K562 (cell line): ENCODE measurements at regions not wholly inside any gene's neighbourhood (a gene's known extent, or its start where the extent isn't known, plus 50 kb on each side); places are given as distances from the start of the nearest gene placed in this dataset.

Experiments
- ATAC-seq: fragments of 200-7000 bp; cut with Tn5 transposase; 3 replicates; pipeline ENCODE4 v1.9.1; 2020; ENCODE audit warnings: moderate library complexity
- BruUV-seq: library from RNA; stranded (reverse); fragments of 400-500 nt; replicated peaks from 2 replicates; lab custom pipeline; 2021; lab: Mats Ljungman, UMichigan
- CTCF ChIA-PET: fragments of 300-600 bp; formaldehyde crosslinking; extraction: SDS; loops from one replicate; lab custom pipeline; 2021; ENCODE audit warnings: low intra/inter-chr PET ratio; lab: Yijun Ruan, JAX
- POLR2A ChIA-PET: fragments of 300-600, 350-650 bp; sonication (Branson Sonifier 250); formaldehyde crosslinking; extraction: SDS; loops from one replicate; lab custom pipeline; 2021; ENCODE audit warnings: antibody characterized with exemption, inconsistent platforms; lab: Yijun Ruan, JAX
- DNase-seq, 4 experiments: peaks; one replicate each; pipeline versions ENCODE4 v3.0.0 to v3.0.0-alpha.2; 2011 to 2018; ENCODE audit warnings: low spot score in 3 of 4, mixed read lengths in 3 of 4; ENCODE audit errors: extremely low read depth in 1 of 4
- FAIRE-seq: peaks from 2 replicates; lab custom pipeline; 2011; peaks lifted over from hg19 to GRCh38; lab: Jason Lieb, UNC
- H2AFZ ChIP-seq: 2 replicates; pipeline ENCODE4 v1.6.0; 2011; ENCODE audit warnings: low read depth, low read length, control low read depth, inconsistent platforms
- H3K27ac ChIP-seq: fragments of 200-600 bp; 3 replicates; pipeline ENCODE4 v1.8.0; 2011; ENCODE audit warnings: low read depth, mild to moderate bottlenecking, control low read depth, inconsistent platforms, low read length, moderate library complexity, mixed read lengths; ENCODE audit errors: extremely low read depth
- H3K27me3 ChIP-seq, 2 experiments: fragments of 300-600 bp in 1 of 2; 2 replicates in 1 of 2; 3 replicates in 1 of 2; pipeline versions ENCODE4 v1.6.0 to v1.8.0; 2011; ENCODE audit warnings: inconsistent platforms in 2 of 2, low read length in 2 of 2, mild to moderate bottlenecking in 1 of 2, mixed read lengths in 1 of 2, moderate library complexity in 1 of 2; ENCODE audit not compliant: control insufficient read depth in 2 of 2, insufficient read depth in 2 of 2
- H3K36me3 ChIP-seq: fragments of 300-600 bp; 3 replicates; pipeline ENCODE4 v1.8.0; 2011; ENCODE audit warnings: mild to moderate bottlenecking, low read length, inconsistent platforms; ENCODE audit not compliant: control insufficient read depth, insufficient read depth
- H3K4me1 ChIP-seq, 2 experiments: fragments of 200-600 bp in 1 of 2; replicated peaks in 1 of 2; 2 replicates in 1 of 2; 3 replicates in 1 of 2; pipeline versions ENCODE4 v1.5.1 to v1.8.0; 2011; ENCODE audit warnings: inconsistent platforms in 2 of 2, low read length in 2 of 2, mild to moderate bottlenecking in 1 of 2, mixed read lengths in 1 of 2, moderate library complexity in 1 of 2; ENCODE audit not compliant: control insufficient read depth in 2 of 2, insufficient read depth in 2 of 2
- H3K4me2 ChIP-seq: 2 replicates; pipeline ENCODE4 v1.6.1; 2011; ENCODE audit warnings: low read length, control low read depth, inconsistent platforms, mixed read lengths; ENCODE audit not compliant: insufficient read depth
- H3K4me3 ChIP-seq: fragments of 200-600 bp; sonication (generic), shearing (Covaris generic); 2 replicates; pipeline ENCODE4 v1.5.1; 2016; ENCODE audit warnings: control low read depth, inconsistent platforms
- H3K79me2 ChIP-seq: fragments of 200-600 bp; 3 replicates; pipeline ENCODE4 v1.8.0; 2011; ENCODE audit warnings: low read length, inconsistent platforms; ENCODE audit not compliant: control insufficient read depth, insufficient read depth
- H3K9ac ChIP-seq, 2 experiments: 2 replicates each; pipeline versions ENCODE4 v1.6.0 to v1.6.1; 2011; ENCODE audit warnings: low read depth in 2 of 2, low read length in 2 of 2, control low read depth in 1 of 2, inconsistent platforms in 1 of 2, mild to moderate bottlenecking in 1 of 2, mixed read lengths in 1 of 2; ENCODE audit not compliant: insufficient read depth in 1 of 2
- H3K9me1 ChIP-seq: one replicate; pipeline ENCODE4 v1.6.0; 2011; ENCODE audit warnings: inconsistent platforms, mild to moderate bottlenecking, low read length, moderate library complexity; ENCODE audit not compliant: control insufficient read depth, insufficient read depth
- H3K9me3 ChIP-seq: replicated peaks from 2 replicates; pipeline ENCODE4 v1.5.1; 2011; ENCODE audit warnings: low read depth, low read length, inconsistent platforms; ENCODE audit not compliant: control insufficient read depth, insufficient read depth
- H4K20me1 ChIP-seq: replicated peaks from 2 replicates; pipeline ENCODE4 v1.6.1; 2011; ENCODE audit warnings: low read length, inconsistent platforms, mixed read lengths; ENCODE audit not compliant: control insufficient read depth, insufficient read depth
- ATF6 ChIP-seq: sonication (generic); formaldehyde crosslinking; IDR thresholded peaks from 2 replicates; pipeline ENCODE4 v1.4.0; 2020; ENCODE audit warnings: mild to moderate bottlenecking, missing genetic modification reagents
- FOXJ3 ChIP-seq: sonication (generic); formaldehyde crosslinking; IDR thresholded peaks from 2 replicates; pipeline ENCODE4 v1.4.0; 2020; ENCODE audit warnings: mild to moderate bottlenecking, missing genetic modification reagents
- NFATC3 ChIP-seq: fragments of 450-650 bp; IDR thresholded peaks from 2 replicates; pipeline ENCODE4 v1.6.1; 2017; ENCODE audit warnings: mild to moderate bottlenecking
- PHF20 ChIP-seq: fragments of 450-650 bp; IDR thresholded peaks from 2 replicates; pipeline ENCODE4 v1.6.1; 2018; ENCODE audit not compliant: partially characterized antibody
- TARDBP ChIP-seq: fragments of 450-650 bp; IDR thresholded peaks from 2 replicates; pipeline ENCODE4 v1.6.1; 2016
- TOE1 ChIP-seq, 2 experiments: fragments of 450-650 bp in 1 of 2; sonication (generic) in 1 of 2; formaldehyde crosslinking in 1 of 2; IDR thresholded peaks; 2 replicates each; pipeline versions ENCODE4 v1.7.1 to v1.8.0; 2016 to 2022; ENCODE audit warnings: borderline replicate concordance in 2 of 2, mild to moderate bottlenecking in 2 of 2, antibody characterized with exemption in 1 of 2, inconsistent platforms in 1 of 2, low read depth in 1 of 2, missing genetic modification reagents in 1 of 2, moderate library complexity in 1 of 2
- ZNF263 ChIP-seq: sonication (generic); formaldehyde crosslinking; IDR thresholded peaks from 2 replicates; pipeline ENCODE4 v1.8.0; 2022; ENCODE audit warnings: mild to moderate bottlenecking, missing genetic modification reagents, borderline replicate concordance
- WGBS: fragments of 100-300 bp; shearing (Covaris generic); methylation state at CpG from one replicate; pipeline ENCODE4 v1.1.6; 2016; ENCODE audit warnings: low coverage, mixed read lengths; ENCODE audit not compliant: insufficient coverage; ENCODE audit errors: missing lambda C conversion rate; 5-methylcytosine and 5-hydroxymethylcytosine counted together
- in situ Hi-C: fragments of 300-500 bp; cut with MboI; formaldehyde crosslinking; loops from 4 replicates; pipeline ENCODE4 v1.15.0; 2018; ENCODE audit warnings: inconsistent platforms, mixed read lengths
- intact Hi-C: fragments of 100-400 bp; cut with micrococcal nuclease; formaldehyde crosslinking; loops from 2 replicates; pipeline ENCODE4 v1.14.2; 2022
- TF ChIP-seq, protein P1 (sequence below): fragments of 450-650 bp; formaldehyde crosslinking; IDR thresholded peaks from 2 replicates; pipeline ENCODE4 v1.4.0; 2020; ENCODE audit warnings: mild to moderate bottlenecking, moderate library complexity
- TF ChIP-seq, protein P2 (sequence below): IDR thresholded peaks from 2 replicates; pipeline ENCODE4 v1.6.1; 2012; ENCODE audit warnings: low read depth, low read length, improper control_type of control experiment, borderline replicate concordance

DNA sequence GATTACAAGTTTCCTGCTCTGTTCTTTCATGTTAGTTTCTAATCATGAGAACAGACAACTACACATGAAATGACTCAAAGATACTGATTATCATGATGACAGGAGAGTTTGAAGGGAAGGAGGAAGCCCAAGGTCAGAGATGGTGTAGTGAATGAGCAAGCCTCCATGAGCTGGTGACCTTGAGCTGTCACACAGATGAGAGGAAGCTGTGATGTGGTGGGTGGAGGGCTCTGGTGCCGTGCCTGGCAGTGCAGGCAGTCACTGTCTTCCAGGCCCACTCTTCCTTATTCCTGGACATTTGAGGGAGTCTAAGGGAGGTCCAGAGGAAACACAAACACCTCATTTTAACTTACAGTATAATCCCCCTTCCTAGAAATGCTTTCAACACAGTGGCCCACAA lies 133.4 kb upstream of the ROPN1 start:
- CTCF ChIA-PET: no interaction called here
- H3K4me3 ChIP-seq: no peak overlapping the region
- H3K9ac ChIP-seq: no peak overlapping the region
- intact Hi-C loops (no loop called here), in situ Hi-C loops (no loop called here)
- no peaks in the 10 kb centered on the region for H3K36me3 ChIP-seq
- no peaks in the 10 kb centered on the region for H4K20me1 ChIP-seq
- TF ChIP-seq ATF6 (CRISPR knock-in tag) (no peak), TARDBP (no peak), FOXJ3 (no peak), ZNF263 (CRISPR knock-in tag) (no peak), PHF20 (no peak), NFATC3 (no peak), TOE1 (IDR thresholded peaks at IDR 0.05; ENCODE audit: borderline replicate concordance) (no peak), TOE1 (CRISPR knock-in tag; IDR thresholded peaks at IDR 0.05; ENCODE audit: borderline replicate concordance, low read depth) (no peak)
- TF ChIP-seq, protein P1, sequence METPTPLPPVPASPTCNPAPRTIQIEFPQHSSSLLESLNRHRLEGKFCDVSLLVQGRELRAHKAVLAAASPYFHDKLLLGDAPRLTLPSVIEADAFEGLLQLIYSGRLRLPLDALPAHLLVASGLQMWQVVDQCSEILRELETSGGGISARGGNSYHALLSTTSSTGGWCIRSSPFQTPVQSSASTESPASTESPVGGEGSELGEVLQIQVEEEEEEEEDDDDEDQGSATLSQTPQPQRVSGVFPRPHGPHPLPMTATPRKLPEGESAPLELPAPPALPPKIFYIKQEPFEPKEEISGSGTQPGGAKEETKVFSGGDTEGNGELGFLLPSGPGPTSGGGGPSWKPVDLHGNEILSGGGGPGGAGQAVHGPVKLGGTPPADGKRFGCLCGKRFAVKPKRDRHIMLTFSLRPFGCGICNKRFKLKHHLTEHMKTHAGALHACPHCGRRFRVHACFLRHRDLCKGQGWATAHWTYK (CRISPR knock-in tag): no peak
- TF ChIP-seq, protein P2, sequence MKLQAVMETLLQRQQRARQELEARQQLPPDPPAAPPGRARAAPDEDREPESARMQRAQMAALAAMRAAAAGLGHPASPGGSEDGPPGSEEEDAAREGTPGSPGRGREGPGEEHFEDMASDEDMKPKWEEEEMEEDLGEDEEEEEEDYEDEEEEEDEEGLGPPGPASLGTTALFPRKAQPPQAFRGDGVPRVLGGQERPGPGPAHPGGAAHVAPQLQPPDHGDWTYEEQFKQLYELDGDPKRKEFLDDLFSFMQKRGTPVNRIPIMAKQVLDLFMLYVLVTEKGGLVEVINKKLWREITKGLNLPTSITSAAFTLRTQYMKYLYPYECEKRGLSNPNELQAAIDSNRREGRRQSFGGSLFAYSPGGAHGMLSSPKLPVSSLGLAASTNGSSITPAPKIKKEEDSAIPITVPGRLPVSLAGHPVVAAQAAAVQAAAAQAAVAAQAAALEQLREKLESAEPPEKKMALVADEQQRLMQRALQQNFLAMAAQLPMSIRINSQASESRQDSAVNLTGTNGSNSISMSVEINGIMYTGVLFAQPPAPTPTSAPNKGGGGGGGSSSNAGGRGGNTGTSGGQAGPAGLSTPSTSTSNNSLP: no peak
- H3K27ac ChIP-seq: no peak overlapping the region
- no peak overlapping the region for H3K4me2 ChIP-seq
- DNase-seq: no peak
- no peak for FAIRE-seq
- no peaks in the 10 kb centered on the region for H3K9me3 ChIP-seq
- POLR2A ChIA-PET: no interaction called here
- no TSS peak for BruUV-seq
- no peak overlapping the region for H2AFZ ChIP-seq
- no peak for ATAC-seq
- H3K9me1 ChIP-seq: no peaks in the 10 kb centered on the region
- WGBS: 0% methylated on average over 1 of the region's 1 CpG
- no peaks in the 10 kb centered on the region for H3K79me2 ChIP-seq
- no peaks in the 10 kb centered on the region for H3K4me1 ChIP-seq
- no peaks in the 10 kb centered on the region for H3K27me3 ChIP-seq
